ENCODE measurements at regions not wholly inside any gene's neighbourhood (a gene's known extent, or its start where the extent isn't known, plus 50 kb on each side); places are given as distances from the start of the nearest gene placed in this dataset.
"Not testable (repeated sequence)": the region's sequence is repeated elsewhere in the genome, so short reads cannot be mapped to it uniquely, and the experiment has no call there.

DNA sequence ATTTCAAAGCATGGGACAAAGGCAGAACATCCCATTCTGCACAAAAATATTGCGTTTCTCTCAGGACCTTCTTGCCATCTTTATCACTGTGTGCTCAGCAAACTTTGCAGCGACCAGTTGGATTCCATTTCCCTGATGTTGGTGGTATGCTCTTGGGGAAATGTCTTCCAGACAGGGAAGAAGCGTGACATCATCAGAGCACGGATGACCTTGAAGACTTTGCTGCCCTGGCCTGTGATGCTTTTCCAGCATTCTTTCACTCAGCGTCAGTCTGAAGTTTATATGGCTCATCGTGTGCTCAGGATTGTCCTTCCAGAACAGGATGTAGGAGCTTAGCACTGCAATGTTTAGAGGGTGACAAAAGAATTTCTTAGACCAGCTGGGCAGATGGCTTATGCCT lies 131.4 kb upstream of the F3 start:
- Histone ChIP-seq H3K36me3 (ENCODE audit: insufficient read depth, low read length) (no peaks in the 10 kb centered on the region), H3K4me1 (ENCODE audit: insufficient read depth, low read length) (peaks cover 27% of the 10 kb centered on the region), H3K9me3 (ENCODE audit: insufficient read depth, low read depth, low read length) (no peaks in the 10 kb centered on the region), H3K27ac (ENCODE audit: low read depth, low read length) (no peak overlapping the region), H3K27me3 (ENCODE audit: insufficient read depth, low read length) (no peaks in the 10 kb centered on the region), H3K4me3 (ENCODE audit: low read length) (no peak overlapping the region), H3K9ac (ENCODE audit: low read depth, low read length) (no peak overlapping the region)
- WGBS: 96% methylated on average over 6 of the region's 6 CpGs

DNA sequence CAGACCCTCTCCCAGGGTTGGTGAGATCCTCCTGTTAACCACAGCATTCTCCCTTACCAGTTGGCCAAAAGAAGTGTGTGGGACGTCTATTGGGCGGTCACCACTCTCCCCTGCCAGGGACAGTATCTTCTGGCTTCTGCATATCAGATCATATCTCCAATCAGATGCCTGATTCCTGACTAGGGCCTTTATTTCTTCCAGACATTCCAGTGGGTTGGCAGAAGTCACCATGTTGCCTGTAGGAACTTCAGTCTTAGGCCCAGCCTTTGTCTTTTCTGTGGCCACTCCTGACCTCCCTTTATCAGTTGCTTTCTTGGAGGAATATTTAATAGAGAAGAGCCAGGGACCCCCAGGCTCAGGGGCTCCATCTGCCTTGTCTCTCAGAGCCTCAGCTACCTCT lies 130.4 kb upstream of the F3 start:
- Histone ChIP-seq H3K36me3 (ENCODE audit: insufficient read depth, low read length) (no peaks in the 10 kb centered on the region), H3K27me3 (ENCODE audit: insufficient read depth, low read length) (no peaks in the 10 kb centered on the region), H3K4me1 (ENCODE audit: insufficient read depth, low read length) (peaks cover 30% of the 10 kb centered on the region), H3K4me3 (ENCODE audit: low read length) (no peak overlapping the region), H3K9me3 (ENCODE audit: insufficient read depth, low read depth, low read length) (no peaks in the 10 kb centered on the region), H3K27ac (ENCODE audit: low read depth, low read length) (no peak overlapping the region), H3K9ac (ENCODE audit: low read depth, low read length) (no peak overlapping the region)
- WGBS: over 99% methylated on average over 2 of the region's 2 CpGs

DNA sequence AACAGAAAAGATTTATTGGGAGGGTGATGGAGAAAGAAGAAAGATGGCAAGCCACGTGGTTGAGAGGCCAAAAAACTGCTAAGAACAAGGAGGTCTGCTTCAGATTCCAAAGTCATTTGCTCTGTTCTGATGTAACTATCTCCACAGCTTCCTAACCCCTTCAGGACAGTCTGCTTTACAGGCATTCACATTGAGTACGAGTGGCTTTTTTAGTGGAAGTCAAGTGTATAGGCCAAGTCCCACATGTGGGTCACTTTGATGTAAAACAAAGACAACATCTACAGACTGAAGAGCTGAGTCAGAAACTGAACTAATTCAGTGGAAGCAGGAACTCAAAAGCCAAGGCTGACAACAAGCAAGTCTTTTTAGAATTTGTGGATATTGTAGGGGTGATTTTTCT lies 128.7 kb upstream of the F3 start:
- 98% methylated on average over 2 of the region's 2 CpGs for WGBS

GRCh38 chr1:94669198-94669597 lies 127.6 kb upstream of the F3 start:
- H3K4me1 ChIP-seq (ENCODE audit: insufficient read depth, low read length): peaks cover 40% of the 10 kb centered on the region
- no CpG with 5 or more reads among the region's 1 CpG for WGBS
- no peak overlapping the region for H3K4me3 ChIP-seq (ENCODE audit: low read length)
- H3K27ac ChIP-seq (ENCODE audit: low read depth, low read length): peak overlapping the region; percentile 70; the same call in 1 of the 2 replicates
- H3K9ac ChIP-seq (ENCODE audit: low read depth, low read length): 0 out of 2 replicates have a peak overlapping the region, but pooled peaks have one; percentile 7
- H3K36me3 ChIP-seq (ENCODE audit: insufficient read depth, low read length): peaks cover 4% of the 10 kb centered on the region; the same call in 1 of the 2 replicates
- H3K27me3 ChIP-seq (ENCODE audit: insufficient read depth, low read length): no peaks in the 10 kb centered on the region
- H3K9me3 ChIP-seq (ENCODE audit: insufficient read depth, low read depth, low read length): peaks cover 11% of the 10 kb centered on the region

More for the DNA sequence above, 128.7 kb upstream of the F3 start:
- Histone ChIP-seq H3K9me3 (ENCODE audit: insufficient read depth, low read depth, low read length) (peaks cover under 1% of the 10 kb centered on the region; the same call in 1 of the 2 replicates), H3K9ac (ENCODE audit: low read depth, low read length) (no peak overlapping the region), H3K27me3 (ENCODE audit: insufficient read depth, low read length) (no peaks in the 10 kb centered on the region), H3K4me3 (ENCODE audit: low read length) (no peak overlapping the region), H3K27ac (ENCODE audit: low read depth, low read length) (no peak overlapping the region), H3K4me1 (ENCODE audit: insufficient read depth, low read length) (peaks cover 40% of the 10 kb centered on the region), H3K36me3 (ENCODE audit: insufficient read depth, low read length) (no peaks in the 10 kb centered on the region)

DNA sequence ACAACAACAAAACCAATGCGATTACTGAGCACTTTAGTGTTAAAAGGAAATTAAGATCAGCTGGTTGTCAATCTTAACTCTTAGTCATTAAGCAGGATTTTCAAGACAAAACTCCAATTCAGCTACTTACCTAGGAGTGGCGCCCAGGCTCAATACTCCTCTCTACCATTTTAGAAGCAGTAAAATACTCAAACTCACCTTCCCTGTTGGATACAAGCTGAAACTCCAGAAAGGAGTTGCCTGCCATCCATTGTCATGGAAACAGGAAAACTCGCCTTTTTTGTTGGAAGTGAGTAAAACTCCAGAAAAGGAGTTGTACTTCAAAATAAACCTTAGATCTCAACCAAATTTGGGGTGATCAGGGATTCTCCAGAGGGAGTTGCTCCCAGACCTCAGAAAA lies 127.0 kb upstream of the F3 start:
- peaks cover 11% of the 10 kb centered on the region for H3K9me3 ChIP-seq (ENCODE audit: insufficient read depth, low read depth, low read length)
- peaks cover 4% of the 10 kb centered on the region; the same call in 1 of the 2 replicates for H3K36me3 ChIP-seq (ENCODE audit: insufficient read depth, low read length)
- peaks cover 40% of the 10 kb centered on the region for H3K4me1 ChIP-seq (ENCODE audit: insufficient read depth, low read length)
- H3K27ac ChIP-seq (ENCODE audit: low read depth, low read length): peak overlapping the region; percentile 70
- no peak overlapping the region for H3K9ac ChIP-seq (ENCODE audit: low read depth, low read length)
- H3K27me3 ChIP-seq (ENCODE audit: insufficient read depth, low read length): no peaks in the 10 kb centered on the region
- H3K4me3 ChIP-seq (ENCODE audit: low read length): no peak overlapping the region
- WGBS: 74% methylated on average over 3 of the region's 3 CpGs

DNA sequence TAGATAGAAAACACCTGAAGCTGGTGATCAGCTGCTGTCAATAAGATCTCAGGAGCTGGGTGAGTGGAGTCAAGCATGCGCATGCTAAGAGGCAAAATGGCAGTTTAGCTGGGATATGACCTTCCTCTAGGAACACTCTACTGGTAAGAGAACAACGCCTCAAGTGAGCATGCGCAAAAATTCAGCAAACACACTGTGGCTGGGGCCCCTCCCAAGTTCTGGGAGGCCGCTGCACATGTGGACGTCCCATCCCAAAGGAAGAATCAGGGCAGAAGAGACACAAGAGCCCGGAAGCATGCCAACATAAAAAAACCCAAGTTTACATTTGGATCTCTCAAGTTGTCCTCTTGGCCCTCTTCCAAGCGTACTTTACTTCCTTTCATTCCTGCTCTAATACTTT lies 126.3 kb upstream of the F3 start:
- H3K4me1 ChIP-seq (ENCODE audit: insufficient read depth, low read length): peaks cover 42% of the 10 kb centered on the region
- H3K9me3 ChIP-seq (ENCODE audit: insufficient read depth, low read depth, low read length): peaks cover 11% of the 10 kb centered on the region
- no peak overlapping the region for H3K9ac ChIP-seq (ENCODE audit: low read depth, low read length)
- H3K36me3 ChIP-seq (ENCODE audit: insufficient read depth, low read length): peaks cover 4% of the 10 kb centered on the region; the same call in 1 of the 2 replicates
- H3K27ac ChIP-seq (ENCODE audit: low read depth, low read length): no peak overlapping the region
- 86% methylated on average over 7 of the region's 7 CpGs for WGBS
- H3K27me3 ChIP-seq (ENCODE audit: insufficient read depth, low read length): no peaks in the 10 kb centered on the region
- no peak overlapping the region for H3K4me3 ChIP-seq (ENCODE audit: low read length)

- WGBS: 29% methylated on average over 1 of the region's 1 CpG
- H3K9me3 ChIP-seq (ENCODE audit: insufficient read depth, low read depth, low read length): peaks cover 11% of the 10 kb centered on the region
- H3K9ac ChIP-seq (ENCODE audit: low read depth, low read length): peak overlapping the region; percentile 19; the same call in 1 of the 2 replicates
- H3K4me3 ChIP-seq (ENCODE audit: low read length): no peak overlapping the region
- peaks cover 4% of the 10 kb centered on the region; the same call in 1 of the 2 replicates for H3K36me3 ChIP-seq (ENCODE audit: insufficient read depth, low read length)
- no peaks in the 10 kb centered on the region for H3K27me3 ChIP-seq (ENCODE audit: insufficient read depth, low read length)
- peaks cover 53% of the 10 kb centered on the region for H3K4me1 ChIP-seq (ENCODE audit: insufficient read depth, low read length)
- H3K27ac ChIP-seq (ENCODE audit: low read depth, low read length): peak overlapping the region; percentile 80
These were observed 125.2 kb upstream of the F3 start for GRCh38 chr1:94666797-94667196.

GRCh38 chr1:94661431-94661932 lies 119.9 kb upstream of the F3 start:
- peak overlapping the region; percentile 96 for H3K27ac ChIP-seq (ENCODE audit: low read depth, low read length)
- H3K4me3 ChIP-seq (ENCODE audit: low read length): peak overlapping the region; percentile 19
- peaks cover 56% of the 10 kb centered on the region for H3K4me1 ChIP-seq (ENCODE audit: insufficient read depth, low read length)
- no peaks in the 10 kb centered on the region for H3K27me3 ChIP-seq (ENCODE audit: insufficient read depth, low read length)
- H3K36me3 ChIP-seq (ENCODE audit: insufficient read depth, low read length): peaks cover 4% of the 10 kb centered on the region; the same call in 1 of the 2 replicates
- peaks cover 11% of the 10 kb centered on the region for H3K9me3 ChIP-seq (ENCODE audit: insufficient read depth, low read depth, low read length)
- peak overlapping the region; percentile 23; the same call in 1 of the 2 replicates for H3K9ac ChIP-seq (ENCODE audit: low read depth, low read length)
- 28% methylated on average over 2 of the region's 2 CpGs for WGBS

DNA sequence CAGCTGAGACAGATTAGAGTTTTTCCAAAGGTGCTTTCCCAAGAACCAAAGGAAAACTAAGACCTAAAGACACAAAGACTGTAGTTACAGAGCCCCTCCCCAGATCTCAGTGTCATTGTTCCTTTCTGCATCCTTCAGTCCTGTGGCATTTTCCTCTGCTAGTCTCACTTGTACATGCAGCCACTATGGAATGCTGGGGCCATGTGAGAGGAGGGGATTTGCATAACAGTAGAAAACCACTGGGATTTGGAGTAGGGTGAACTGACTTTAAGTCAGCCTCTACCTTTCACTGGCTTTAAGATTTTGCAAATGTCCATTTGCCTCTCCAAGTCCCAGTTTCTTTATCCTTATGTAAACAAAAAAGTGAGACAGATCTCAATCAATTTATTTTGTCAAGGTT lies 119.4 kb upstream of the F3 start:
- Histone ChIP-seq H3K9ac (ENCODE audit: low read depth, low read length) (peak overlapping the region; percentile 59; the same call in 1 of the 2 replicates), H3K36me3 (ENCODE audit: insufficient read depth, low read length) (peaks cover 4% of the 10 kb centered on the region; the same call in 1 of the 2 replicates), H3K4me1 (ENCODE audit: insufficient read depth, low read length) (peaks cover 51% of the 10 kb centered on the region), H3K27me3 (ENCODE audit: insufficient read depth, low read length) (no peaks in the 10 kb centered on the region), H3K27ac (ENCODE audit: low read depth, low read length) (peak overlapping the region; percentile 96), H3K4me3 (ENCODE audit: low read length) (peak overlapping the region; percentile 6), H3K9me3 (ENCODE audit: insufficient read depth, low read depth, low read length) (peaks cover 11% of the 10 kb centered on the region)

DNA sequence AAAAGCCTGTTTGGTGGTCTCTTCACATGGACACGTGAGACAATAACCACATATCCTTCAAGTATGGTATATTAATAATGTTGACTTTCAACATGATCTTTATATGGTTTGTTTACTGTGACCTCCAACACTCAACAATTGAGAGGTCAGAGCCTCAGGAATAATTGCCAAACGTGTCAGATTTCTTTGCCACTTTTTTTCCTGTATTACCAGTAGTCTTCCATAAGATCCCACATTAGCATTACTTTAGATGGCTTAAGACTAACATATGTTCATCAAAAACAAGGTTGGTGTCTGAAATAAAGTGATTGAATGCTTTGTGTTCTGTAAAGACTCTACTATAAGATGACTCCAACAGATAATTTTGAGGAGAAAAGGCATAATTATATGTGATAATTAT lies 118.7 kb upstream of the F3 start:
- peak overlapping the region; percentile 59; the same call in 1 of the 2 replicates for H3K9ac ChIP-seq (ENCODE audit: low read depth, low read length)
- H3K27ac ChIP-seq (ENCODE audit: low read depth, low read length): peak overlapping the region; percentile 96
- 15% methylated on average over 1 of the region's 2 CpGs for WGBS
- peaks cover 11% of the 10 kb centered on the region for H3K9me3 ChIP-seq (ENCODE audit: insufficient read depth, low read depth, low read length)
- peaks cover 46% of the 10 kb centered on the region for H3K4me1 ChIP-seq (ENCODE audit: insufficient read depth, low read length)
- H3K36me3 ChIP-seq (ENCODE audit: insufficient read depth, low read length): peaks cover 4% of the 10 kb centered on the region; the same call in 1 of the 2 replicates
- no peaks in the 10 kb centered on the region for H3K27me3 ChIP-seq (ENCODE audit: insufficient read depth, low read length)
- 0 out of 2 replicates have a peak overlapping the region, but pooled peaks have one; percentile 11 for H3K4me3 ChIP-seq (ENCODE audit: low read length)

GRCh38 chr1:94659202-94659601 lies 117.6 kb upstream of the F3 start:
- 81% methylated on average over 1 of the region's 1 CpG for WGBS
- not testable (repeated sequence) for H3K27me3 ChIP-seq (ENCODE audit: insufficient read depth, low read length); H3K36me3 ChIP-seq (ENCODE audit: insufficient read depth, low read length); H3K27ac ChIP-seq (ENCODE audit: low read depth, low read length); H3K4me3 ChIP-seq (ENCODE audit: low read length); H3K9ac ChIP-seq (ENCODE audit: low read depth, low read length); H3K9me3 ChIP-seq (ENCODE audit: insufficient read depth, low read depth, low read length)
- H3K4me1 ChIP-seq (ENCODE audit: insufficient read depth, low read length): peaks cover 50% of the 10 kb centered on the region
